G401 (cell line): ENCODE measurements at regions not wholly inside any gene's neighbourhood (a gene's known extent, or its start where the extent isn't known, plus 50 kb on each side); places are given as distances from the start of the nearest gene placed in this dataset.
"Not testable (repeated sequence)": the region's sequence is repeated elsewhere in the genome, so short reads cannot be mapped to it uniquely, and the experiment has no call there.

Experiments
- DNase-seq: peaks from one replicate; pipeline ENCODE4 v3.0.0-alpha.2; 2015; ENCODE audit warnings: low spot score
- in situ Hi-C: cut with HindIII; loops from 2 replicates; pipeline ENCODE4 v1.10.0; 2016; ENCODE audit warnings: low sequenced_read_pairs, mixed read lengths

GRCh38 chr6:159601211-159601610 lies 91.8 kb downstream of the SOD2 start:
- in situ Hi-C loops: no loop called here
- DNase-seq: no peak

DNA sequence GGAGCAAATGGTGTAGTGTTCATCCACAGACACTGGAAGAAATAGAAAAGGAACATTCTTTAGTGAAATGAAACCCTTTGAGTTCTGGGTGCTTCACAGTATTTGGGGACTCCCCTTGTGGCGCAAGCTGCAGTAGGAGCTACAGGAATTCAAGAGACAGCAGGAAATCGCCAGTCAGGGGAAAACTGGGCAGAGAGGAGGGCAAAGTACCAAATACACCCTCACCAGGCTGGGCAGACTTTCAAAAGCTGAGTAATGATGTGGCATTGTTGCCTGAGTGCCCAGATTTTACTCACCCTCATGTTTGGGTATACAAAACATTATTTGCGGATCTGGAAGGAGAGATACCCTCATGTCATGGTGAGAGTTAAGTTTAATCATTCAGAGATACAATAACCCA lies 97.9 kb downstream of the SOD2 start:
- in situ Hi-C loops: no loop called here
- DNase-seq: peak; percentile 53

GRCh38 chr6:159594750-159595117 lies 98.3 kb downstream of the SOD2 start:
- no peak for DNase-seq
- in situ Hi-C loops: no loop called here

- in situ Hi-C loops: no loop called here
- DNase-seq: no peak
Observed at GRCh38 chr6:159594106-159594749, 98.8 kb downstream of the SOD2 start.

DNA sequence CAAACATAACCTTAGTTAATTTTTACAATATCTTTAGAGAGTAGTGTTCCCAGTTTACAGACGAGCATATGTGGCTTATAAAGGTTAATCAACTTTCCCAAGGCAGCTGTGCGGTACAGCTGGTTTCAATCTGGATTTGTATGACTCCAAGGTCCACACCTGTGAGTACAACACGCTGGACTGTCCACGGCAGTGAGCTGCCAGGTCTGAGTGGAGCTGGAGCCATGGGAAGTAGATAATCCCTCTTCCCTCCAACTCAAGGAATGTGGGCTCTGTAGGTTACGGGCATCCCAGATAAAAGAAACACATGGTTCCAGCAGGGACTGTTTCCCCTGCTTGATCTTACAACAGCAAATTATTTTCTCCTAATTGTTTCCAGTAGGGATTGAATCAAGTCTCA lies 102.2 kb downstream of the SOD2 start:
- DNase-seq: no peak
- in situ Hi-C loops: no loop called here

GRCh38 chr6:159586684-159587083 lies 106.4 kb downstream of the SOD2 start:
- in situ Hi-C loops: no loop called here

DNA sequence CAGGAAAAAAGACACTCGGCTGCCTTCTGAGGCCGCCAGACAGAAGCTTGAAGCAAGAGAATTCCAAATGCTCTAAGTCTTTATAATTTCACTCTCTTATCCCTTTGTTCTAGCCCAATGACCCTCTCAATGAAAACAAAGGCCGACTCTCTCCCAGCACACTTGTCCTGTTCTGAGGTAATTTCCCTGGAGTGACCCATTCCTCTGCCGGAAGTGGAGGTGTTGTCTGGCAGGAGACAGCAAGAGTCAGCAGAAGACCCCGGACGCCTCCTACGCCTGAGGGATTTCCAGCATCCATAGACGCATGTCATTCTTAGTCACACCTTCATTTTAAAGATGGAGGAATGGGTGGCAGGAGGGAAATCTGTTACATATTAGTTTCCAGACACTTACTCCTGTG lies 110.3 kb downstream of the SOD2 start:
- DNase-seq: no peak
- in situ Hi-C loops: no loop called here

More at GRCh38 chr6:159586684-159587083, 106.4 kb downstream of the SOD2 start:
- no peak for DNase-seq

GRCh38 chr6:159578629-159579028 lies 114.4 kb downstream of the SOD2 start:
- in situ Hi-C loops: no loop called here
- DNase-seq: no peak

- in situ Hi-C loops: no loop called here
- DNase-seq: no peak
Observed at GRCh38 chr6:159577564-159577963, 115.5 kb downstream of the SOD2 start.

DNA sequence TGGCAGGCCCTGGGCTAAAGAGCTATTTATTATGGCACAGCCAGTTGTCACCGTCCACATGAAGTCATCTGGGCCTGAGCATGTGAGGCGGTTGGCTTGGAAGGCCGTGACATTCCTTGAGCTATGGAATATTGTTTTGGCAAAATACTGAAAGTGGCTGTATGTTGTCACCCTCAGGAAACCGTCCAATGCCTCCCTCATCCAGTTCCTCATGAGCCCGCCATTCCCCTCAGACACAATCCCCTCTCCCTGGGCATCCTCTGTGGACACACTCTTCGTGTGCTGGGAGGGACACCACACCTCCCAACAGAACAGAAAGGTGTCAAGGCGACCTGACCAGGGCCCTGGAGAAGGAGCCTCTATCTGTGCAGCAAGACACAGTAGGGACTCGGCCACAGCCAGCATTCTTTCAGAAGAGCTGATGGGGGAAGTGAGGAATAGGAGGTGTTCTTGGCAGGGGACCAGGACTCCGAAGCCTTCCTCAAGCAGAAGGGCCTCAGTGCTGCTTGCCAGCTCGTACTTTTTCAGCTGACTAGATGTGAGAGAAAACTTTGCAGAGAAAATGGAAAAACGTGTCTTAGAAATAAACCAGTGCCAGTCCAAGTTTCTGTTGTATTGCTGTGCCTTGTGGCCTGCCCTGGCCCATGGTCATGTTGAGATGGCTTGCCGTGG lies 120.5 kb downstream of the SOD2 start:
- in situ Hi-C loops: no loop called here
- DNase-seq: no peak

DNA sequence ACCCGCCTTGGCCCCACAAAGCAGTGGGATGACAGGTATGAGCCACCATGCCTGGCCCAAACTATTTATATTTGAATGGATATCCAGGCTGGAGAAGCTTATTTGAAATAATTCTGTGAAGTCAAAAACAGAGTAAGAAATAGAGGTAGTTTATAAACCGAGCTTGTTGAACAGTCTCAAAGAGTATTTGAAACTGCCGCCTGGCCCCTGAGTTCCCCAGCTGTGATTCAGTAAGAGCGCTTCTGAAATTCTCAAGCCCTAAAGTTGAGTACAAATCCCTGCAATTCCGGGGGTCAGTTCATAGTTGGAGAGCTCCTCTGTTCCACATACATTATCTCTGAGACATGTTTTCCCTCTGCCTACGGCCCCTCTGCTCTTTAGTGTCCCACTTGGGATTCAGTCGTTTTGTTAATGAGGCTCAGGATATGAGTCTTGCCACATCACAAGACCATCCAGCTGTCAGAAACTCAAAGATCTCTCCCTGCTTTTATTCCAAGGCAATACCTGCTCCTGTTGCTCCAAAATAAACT lies 127.8 kb downstream of the SOD2 start:
- DNase-seq: no peak

DNA sequence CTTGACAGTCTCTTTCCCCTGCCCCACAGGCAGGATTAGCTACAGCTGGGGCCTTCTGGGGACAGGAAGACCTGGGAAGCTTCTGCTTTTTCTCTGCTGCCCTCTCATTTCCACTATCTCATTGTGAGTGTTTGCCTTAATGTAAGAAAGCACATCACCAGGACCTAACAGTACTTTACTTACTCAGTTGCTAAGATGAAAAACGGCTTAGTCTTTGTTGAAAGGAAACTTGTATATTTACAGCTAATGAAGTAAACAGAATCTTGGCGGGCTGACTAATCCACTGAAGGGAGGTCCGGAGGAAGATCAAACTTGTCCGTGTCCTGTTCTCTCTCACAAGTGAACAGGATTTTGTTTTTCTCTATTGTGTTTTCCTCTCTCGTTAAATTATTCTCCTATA lies 128.6 kb downstream of the SOD2 start:
- no peak for DNase-seq
- in situ Hi-C loops: no loop called here

More for the DNA sequence above, 127.8 kb downstream of the SOD2 start:
- in situ Hi-C loops: no loop called here

- in situ Hi-C loops: no loop called here
- peak; percentile 70 for DNase-seq
Observed at GRCh38 chr6:159557031-159557430, 136.0 kb downstream of the SOD2 start.

GRCh38 chr6:159555082-159555875 lies 137.8 kb downstream of the SOD2 start:
- in situ Hi-C loops: no loop called here
- no peak for DNase-seq

DNA sequence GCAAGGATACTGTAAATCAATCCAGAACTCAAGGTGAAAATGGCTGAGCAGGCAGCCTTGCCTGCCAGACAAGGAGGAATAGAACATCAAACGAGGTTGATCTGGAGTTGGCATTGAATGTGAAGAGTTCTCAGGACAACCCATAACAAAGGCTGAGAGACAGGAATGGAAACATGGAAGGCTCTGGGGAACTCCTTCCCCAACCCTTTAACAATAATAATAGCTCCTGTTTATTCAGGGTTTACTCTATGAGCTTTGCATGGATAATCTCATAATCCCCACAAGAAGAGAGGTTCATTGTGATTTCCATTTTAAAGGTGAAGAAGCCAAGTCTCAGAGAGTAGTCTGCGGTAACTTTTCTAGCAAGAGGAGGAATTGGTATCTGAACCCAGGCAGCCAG lies 151.7 kb downstream of the SOD2 start:
- DNase-seq: no peak
- in situ Hi-C loops: no loop called here

GRCh38 chr6:159540883-159541282 lies 152.2 kb downstream of the SOD2 start:
- in situ Hi-C loops: no loop called here
- no peak for DNase-seq

DNA sequence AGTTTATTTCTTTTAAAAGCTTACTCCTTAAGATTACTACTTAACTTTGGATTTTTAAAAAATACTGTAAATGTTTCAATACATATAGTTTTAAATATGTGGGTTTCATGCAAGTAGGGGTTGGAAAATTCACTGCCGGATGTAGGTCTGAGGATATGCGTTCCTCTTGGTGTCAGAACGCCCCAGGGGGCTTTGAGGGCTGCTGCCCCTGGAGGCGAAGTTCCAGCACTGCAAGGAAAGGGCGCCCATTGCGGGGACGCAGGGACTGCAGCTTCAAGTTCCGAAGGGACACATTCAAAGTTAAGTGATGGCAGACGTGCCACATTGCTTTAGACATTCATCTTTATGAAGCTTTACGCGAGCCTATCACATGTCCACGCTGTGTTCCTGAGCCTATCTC lies 152.9 kb downstream of the SOD2 start:
- DNase-seq: no peak
- in situ Hi-C loops: no loop called here

GRCh38 chr6:159538031-159538430 lies 155.0 kb downstream of the SOD2 start:
- DNase-seq, in situ Hi-C loops: not testable (repeated sequence)

GRCh38 chr6:159535656-159536350 lies 157.2 kb downstream of the SOD2 start:
- DNase-seq: no peak
- in situ Hi-C loops: no loop called here

- DNase-seq: no peak
- in situ Hi-C loops: no loop called here
Observed at GRCh38 chr6:159533568-159533967, 159.5 kb downstream of the SOD2 start.
